ENCODE measurements at regions not wholly inside any gene's neighbourhood (a gene's known extent, or its start where the extent isn't known, plus 50 kb on each side); places are given as distances from the start of the nearest gene placed in this dataset.

DNA sequence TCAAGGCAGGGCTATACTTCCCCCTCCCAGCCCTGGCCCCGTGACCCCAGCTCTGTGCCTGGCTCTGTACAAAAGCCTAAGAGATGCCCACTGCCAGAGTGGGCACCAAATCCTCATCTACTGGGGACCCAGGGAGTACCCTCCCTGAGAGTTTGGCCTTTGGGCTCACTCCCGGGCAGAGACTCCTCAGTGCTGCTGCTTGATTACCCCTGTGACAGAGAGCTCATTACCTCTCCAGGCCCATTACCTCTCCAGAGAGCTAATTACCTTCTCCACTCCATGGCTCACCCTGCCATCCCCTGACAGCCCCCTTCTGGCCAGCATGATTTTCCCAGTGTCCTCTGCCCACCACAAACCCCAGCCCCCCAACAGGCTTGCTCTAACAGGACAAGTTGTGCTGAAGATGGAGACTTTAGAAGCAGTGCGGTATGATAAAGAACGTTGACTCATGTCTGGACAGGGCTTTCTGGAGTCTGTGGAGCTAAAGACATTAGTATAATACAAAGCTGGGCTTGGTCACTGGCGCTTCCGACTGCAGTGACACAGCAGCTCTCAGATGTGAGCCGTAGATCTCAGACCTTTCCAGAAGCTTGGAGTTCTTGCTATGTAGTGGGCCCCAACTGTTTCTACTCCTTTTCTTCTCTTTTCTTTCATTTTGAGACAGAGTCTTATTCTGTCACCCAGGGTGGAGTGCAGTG, 111.3 kb upstream of the KCTD7 start:
- TF ChIP-seq, protein P1, sequence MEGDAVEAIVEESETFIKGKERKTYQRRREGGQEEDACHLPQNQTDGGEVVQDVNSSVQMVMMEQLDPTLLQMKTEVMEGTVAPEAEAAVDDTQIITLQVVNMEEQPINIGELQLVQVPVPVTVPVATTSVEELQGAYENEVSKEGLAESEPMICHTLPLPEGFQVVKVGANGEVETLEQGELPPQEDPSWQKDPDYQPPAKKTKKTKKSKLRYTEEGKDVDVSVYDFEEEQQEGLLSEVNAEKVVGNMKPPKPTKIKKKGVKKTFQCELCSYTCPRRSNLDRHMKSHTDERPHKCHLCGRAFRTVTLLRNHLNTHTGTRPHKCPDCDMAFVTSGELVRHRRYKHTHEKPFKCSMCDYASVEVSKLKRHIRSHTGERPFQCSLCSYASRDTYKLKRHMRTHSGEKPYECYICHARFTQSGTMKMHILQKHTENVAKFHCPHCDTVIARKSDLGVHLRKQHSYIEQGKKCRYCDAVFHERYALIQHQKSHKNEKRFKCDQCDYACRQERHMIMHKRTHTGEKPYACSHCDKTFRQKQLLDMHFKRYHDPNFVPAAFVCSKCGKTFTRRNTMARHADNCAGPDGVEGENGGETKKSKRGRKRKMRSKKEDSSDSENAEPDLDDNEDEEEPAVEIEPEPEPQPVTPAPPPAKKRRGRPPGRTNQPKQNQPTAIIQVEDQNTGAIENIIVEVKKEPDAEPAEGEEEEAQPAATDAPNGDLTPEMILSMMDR (conservative IDR thresholded peaks at IDR 0.05; ENCODE audit: low read length): no peak
- no peak for TF ChIP-seq EZH2phosphoT487 (IDR thresholded peaks at IDR 0.05; ENCODE audit: borderline replicate concordance, low read depth, low read length)
